ENCODE measurements at regions not wholly inside any gene's neighbourhood (a gene's known extent, or its start where the extent isn't known, plus 50 kb on each side); places are given as distances from the start of the nearest gene placed in this dataset.

DNA sequence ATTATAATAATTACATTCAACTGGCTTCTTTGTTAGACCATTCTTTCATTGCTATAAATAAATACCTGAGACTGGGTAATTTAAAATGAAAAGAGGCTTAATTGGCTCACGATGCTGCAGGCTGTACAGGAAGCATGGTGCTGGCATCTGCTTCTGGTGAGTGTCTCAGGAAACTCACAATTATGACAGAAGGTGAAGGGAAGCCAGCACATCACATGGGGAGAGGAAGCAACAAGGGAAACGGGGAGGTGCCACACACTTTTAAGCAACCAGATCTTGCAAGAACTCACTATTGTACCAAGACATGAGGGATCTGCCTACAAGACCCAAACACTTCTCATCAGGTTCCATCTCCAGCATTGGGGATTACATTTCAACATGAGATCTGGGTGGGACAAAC lies 413.1 kb upstream of the ARRDC4 start:
- no peaks in the 10 kb centered on the region for H3K79me2 ChIP-seq
- no peaks in the 10 kb centered on the region for H3K27me3 ChIP-seq
- no peak overlapping the region for H3K27ac ChIP-seq
- DNase-seq (ENCODE audit: low spot score) = no peak
- H3K4me1 ChIP-seq (ENCODE audit: insufficient read depth) = no peaks in the 10 kb centered on the region
- no peak overlapping the region for H3K4me3 ChIP-seq
- no peaks in the 10 kb centered on the region for H3K9me2 ChIP-seq (replicated peaks; ENCODE audit: insufficient read depth)
- H2AFZ ChIP-seq = no peak overlapping the region
- no peak overlapping the region for H3K4me2 ChIP-seq
- TF ChIP-seq EZH2 (IDR thresholded peaks at IDR 0.05; ENCODE audit: borderline replicate concordance) = no peak
- no peaks in the 10 kb centered on the region for H3K9me3 ChIP-seq (ENCODE audit: low read depth)
- H3K36me3 ChIP-seq (replicated peaks; ENCODE audit: insufficient read depth, low read depth) = no peaks in the 10 kb centered on the region
- 68% methylated on average over 2 of the region's 2 CpGs for WGBS (ENCODE audit: low lambda C conversion rate, missing lambda C conversion rate)
- no peaks in the 10 kb centered on the region for H4K20me1 ChIP-seq (ENCODE audit: insufficient read depth, poor library complexity, severe bottlenecking)

DNA sequence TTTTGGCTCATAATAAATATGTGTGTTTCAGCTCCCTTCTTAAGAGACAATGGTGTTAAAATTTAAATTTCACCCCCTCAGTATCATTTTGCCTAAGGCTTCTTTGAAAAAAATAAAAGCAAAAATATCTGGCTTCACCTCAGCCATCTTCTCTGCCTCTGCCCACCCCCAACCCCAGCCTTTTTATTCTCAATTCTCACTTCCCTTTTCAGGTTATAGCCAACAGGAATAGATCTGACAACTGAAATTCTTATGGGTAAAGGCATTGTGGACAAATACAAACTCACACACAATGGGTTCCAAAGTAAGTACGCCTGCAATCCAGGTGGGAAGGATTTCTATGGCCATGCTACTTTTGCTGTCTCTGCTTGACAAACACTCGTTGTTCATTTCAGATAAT lies 399.0 kb upstream of the ARRDC4 start:
- H3K9me3 ChIP-seq (ENCODE audit: low read depth) = no peaks in the 10 kb centered on the region
- no peaks in the 10 kb centered on the region for H3K79me2 ChIP-seq
- WGBS (ENCODE audit: low lambda C conversion rate, missing lambda C conversion rate) = 73% methylated on average over 2 of the region's 2 CpGs
- H3K27ac ChIP-seq = no peak overlapping the region
- H3K27me3 ChIP-seq = no peaks in the 10 kb centered on the region
- H4K20me1 ChIP-seq (ENCODE audit: insufficient read depth, poor library complexity, severe bottlenecking) = no peaks in the 10 kb centered on the region
- no peaks in the 10 kb centered on the region for H3K4me1 ChIP-seq (ENCODE audit: insufficient read depth)
- no peak overlapping the region for H2AFZ ChIP-seq
- DNase-seq (ENCODE audit: low spot score) = no peak
- no peak for TF ChIP-seq EZH2 (IDR thresholded peaks at IDR 0.05; ENCODE audit: borderline replicate concordance)
- H3K4me3 ChIP-seq = no peak overlapping the region
- H3K9me2 ChIP-seq (replicated peaks; ENCODE audit: insufficient read depth) = no peaks in the 10 kb centered on the region
- no peaks in the 10 kb centered on the region for H3K36me3 ChIP-seq (replicated peaks; ENCODE audit: insufficient read depth, low read depth)
- no peak overlapping the region for H3K4me2 ChIP-seq

DNA sequence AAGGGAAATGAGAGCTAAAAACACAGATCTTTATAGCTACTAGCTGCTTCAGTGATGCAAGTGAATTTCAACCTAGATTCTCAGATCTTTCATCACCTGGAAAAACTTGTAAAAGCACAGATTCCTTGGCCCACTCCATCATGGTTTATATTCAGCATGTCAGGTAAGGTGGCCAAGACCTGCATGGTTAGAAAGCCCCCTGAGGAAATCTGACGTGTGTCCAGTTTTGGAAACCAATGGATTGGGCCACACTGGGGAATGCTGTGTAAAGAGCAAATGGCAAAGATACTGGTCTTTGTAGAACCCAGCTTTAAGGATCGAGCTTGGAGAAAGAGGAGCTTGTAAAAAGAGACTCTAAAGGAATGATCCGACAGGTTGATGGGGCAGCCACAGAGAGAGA lies 397.0 kb upstream of the ARRDC4 start:
- 83% methylated on average over 3 of the region's 3 CpGs for WGBS (ENCODE audit: low lambda C conversion rate, missing lambda C conversion rate)
- Histone ChIP-seq H3K9me2 (replicated peaks; ENCODE audit: insufficient read depth) (no peaks in the 10 kb centered on the region), H3K4me1 (ENCODE audit: insufficient read depth) (no peaks in the 10 kb centered on the region), H3K36me3 (replicated peaks; ENCODE audit: insufficient read depth, low read depth) (no peaks in the 10 kb centered on the region), H2AFZ (no peak overlapping the region), H3K4me2 (no peak overlapping the region), H4K20me1 (ENCODE audit: insufficient read depth, poor library complexity, severe bottlenecking) (no peaks in the 10 kb centered on the region), H3K27ac (no peak overlapping the region), H3K79me2 (no peaks in the 10 kb centered on the region), H3K27me3 (no peaks in the 10 kb centered on the region), H3K9me3 (ENCODE audit: low read depth) (no peaks in the 10 kb centered on the region), H3K4me3 (no peak overlapping the region)
- TF ChIP-seq EZH2 (IDR thresholded peaks at IDR 0.05; ENCODE audit: borderline replicate concordance) = no peak
- TF ChIP-seq EZH2phosphoT487 (IDR thresholded peaks at IDR 0.05; ENCODE audit: low read depth, severe bottlenecking, unreplicated experiment) = no peak
- TF ChIP-seq, protein P1, sequence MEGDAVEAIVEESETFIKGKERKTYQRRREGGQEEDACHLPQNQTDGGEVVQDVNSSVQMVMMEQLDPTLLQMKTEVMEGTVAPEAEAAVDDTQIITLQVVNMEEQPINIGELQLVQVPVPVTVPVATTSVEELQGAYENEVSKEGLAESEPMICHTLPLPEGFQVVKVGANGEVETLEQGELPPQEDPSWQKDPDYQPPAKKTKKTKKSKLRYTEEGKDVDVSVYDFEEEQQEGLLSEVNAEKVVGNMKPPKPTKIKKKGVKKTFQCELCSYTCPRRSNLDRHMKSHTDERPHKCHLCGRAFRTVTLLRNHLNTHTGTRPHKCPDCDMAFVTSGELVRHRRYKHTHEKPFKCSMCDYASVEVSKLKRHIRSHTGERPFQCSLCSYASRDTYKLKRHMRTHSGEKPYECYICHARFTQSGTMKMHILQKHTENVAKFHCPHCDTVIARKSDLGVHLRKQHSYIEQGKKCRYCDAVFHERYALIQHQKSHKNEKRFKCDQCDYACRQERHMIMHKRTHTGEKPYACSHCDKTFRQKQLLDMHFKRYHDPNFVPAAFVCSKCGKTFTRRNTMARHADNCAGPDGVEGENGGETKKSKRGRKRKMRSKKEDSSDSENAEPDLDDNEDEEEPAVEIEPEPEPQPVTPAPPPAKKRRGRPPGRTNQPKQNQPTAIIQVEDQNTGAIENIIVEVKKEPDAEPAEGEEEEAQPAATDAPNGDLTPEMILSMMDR (IDR thresholded peaks at IDR 0.05; ENCODE audit: poor library complexity) = no peak
- DNase-seq (ENCODE audit: low spot score) = no peak

DNA sequence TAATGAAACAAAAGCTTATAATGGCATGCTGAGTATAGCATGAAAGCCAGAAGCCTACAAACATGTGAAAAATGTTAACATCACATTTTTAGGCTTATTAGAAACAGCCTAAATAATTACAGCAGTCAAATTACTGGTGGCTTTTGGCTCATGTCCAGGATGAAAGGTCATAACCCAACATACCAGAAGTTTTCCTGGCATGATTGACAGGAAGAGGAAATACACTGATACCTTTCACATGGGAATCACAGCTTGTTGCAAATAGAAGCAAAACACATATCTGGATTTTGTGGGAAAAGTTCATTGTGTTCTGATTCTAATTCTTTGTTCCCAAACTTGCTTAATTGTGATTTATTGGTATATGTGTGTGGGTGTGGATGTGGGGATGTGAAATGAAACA lies 393.5 kb upstream of the ARRDC4 start:
- Histone ChIP-seq H3K4me2 (no peak overlapping the region), H4K20me1 (ENCODE audit: insufficient read depth, poor library complexity, severe bottlenecking) (no peaks in the 10 kb centered on the region), H3K9me3 (ENCODE audit: low read depth) (no peaks in the 10 kb centered on the region), H3K9me2 (replicated peaks; ENCODE audit: insufficient read depth) (no peaks in the 10 kb centered on the region), H3K4me1 (ENCODE audit: insufficient read depth) (no peaks in the 10 kb centered on the region), H3K27me3 (no peaks in the 10 kb centered on the region), H3K36me3 (replicated peaks; ENCODE audit: insufficient read depth, low read depth) (no peaks in the 10 kb centered on the region), H2AFZ (no peak overlapping the region), H3K79me2 (no peaks in the 10 kb centered on the region), H3K4me3 (no peak overlapping the region), H3K27ac (no peak overlapping the region)
- TF ChIP-seq EZH2phosphoT487 (IDR thresholded peaks at IDR 0.05; ENCODE audit: low read depth, severe bottlenecking, unreplicated experiment) = no peak
- TF ChIP-seq, protein P1 (IDR thresholded peaks at IDR 0.05; ENCODE audit: poor library complexity) = no peak
- TF ChIP-seq EZH2 (IDR thresholded peaks at IDR 0.05; ENCODE audit: borderline replicate concordance) = no peak
- no peak for DNase-seq (ENCODE audit: low spot score)

DNA sequence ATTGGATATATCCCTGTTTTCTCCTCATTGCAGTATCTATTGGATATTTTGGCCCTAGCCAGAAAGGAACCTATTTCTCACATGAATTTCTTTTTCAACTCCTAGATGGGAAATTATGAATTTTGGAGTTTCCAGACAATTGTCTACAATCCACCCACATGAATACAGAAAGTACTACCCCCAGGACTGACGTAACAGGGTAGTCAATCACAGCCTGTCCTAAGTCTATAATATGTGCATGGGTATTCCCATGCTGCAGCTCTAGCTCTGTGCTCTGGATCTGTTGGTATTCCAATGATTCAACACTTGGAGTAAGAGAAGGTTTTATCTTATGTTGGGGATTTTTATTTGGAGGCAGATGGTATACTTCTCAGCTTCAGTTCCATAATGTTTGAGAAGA lies 393.1 kb upstream of the ARRDC4 start:
- Histone ChIP-seq H3K4me2 (no peak overlapping the region), H3K4me1 (ENCODE audit: insufficient read depth) (no peaks in the 10 kb centered on the region), H3K36me3 (replicated peaks; ENCODE audit: insufficient read depth, low read depth) (no peaks in the 10 kb centered on the region), H3K79me2 (no peaks in the 10 kb centered on the region), H2AFZ (no peak overlapping the region), H3K27me3 (no peaks in the 10 kb centered on the region), H3K9me3 (ENCODE audit: low read depth) (no peaks in the 10 kb centered on the region), H3K4me3 (no peak overlapping the region), H3K27ac (no peak overlapping the region), H3K9me2 (replicated peaks; ENCODE audit: insufficient read depth) (no peaks in the 10 kb centered on the region), H4K20me1 (ENCODE audit: insufficient read depth, poor library complexity, severe bottlenecking) (no peaks in the 10 kb centered on the region)
- WGBS (ENCODE audit: low lambda C conversion rate, missing lambda C conversion rate) = 78% methylated on average over 1 of the region's 1 CpG
- DNase-seq (ENCODE audit: low spot score) = no peak
- no peak for TF ChIP-seq EZH2 (IDR thresholded peaks at IDR 0.05; ENCODE audit: borderline replicate concordance)
- TF ChIP-seq, protein P1 (IDR thresholded peaks at IDR 0.05; ENCODE audit: poor library complexity) = no peak
- no peak for TF ChIP-seq EZH2phosphoT487 (IDR thresholded peaks at IDR 0.05; ENCODE audit: low read depth, severe bottlenecking, unreplicated experiment)
